ENCODE measurements at regions not wholly inside any gene's neighbourhood (a gene's known extent, or its start where the extent isn't known, plus 50 kb on each side); places are given as distances from the start of the nearest gene placed in this dataset.
"Not testable (repeated sequence)": the region's sequence is repeated elsewhere in the genome, so short reads cannot be mapped to it uniquely, and the experiment has no call there.

GRCh38 chr9:27828908-27829307 lies 255.6 kb upstream of the C9orf72 start:
- intact Hi-C loops (cut with DNase I): no loop called here
- Histone ChIP-seq H3K4me3 (no peak overlapping the region), H3K27ac (no peak overlapping the region), H3K4me1 (no peaks in the 10 kb centered on the region), H3K9me3 (no peaks in the 10 kb centered on the region), H3K27me3 (no peaks in the 10 kb centered on the region), H3K36me3 (no peaks in the 10 kb centered on the region)
- no peak for DNase-seq
- TF ChIP-seq CTCF (IDR thresholded peaks at IDR 0.05) (no peak), POLR2A (IDR thresholded peaks at IDR 0.05) (no peak)
- ATAC-seq: no peak
- 56 to 80% (median 70%) methylated on average over 4 of the region's 4 CpGs for WGBS, 4 donors

- intact Hi-C loops (cut with DNase I): loop anchor here in 1 of 10 donors (10.0 kb wide), 1 partner anchor 55 kb away; no protein-coding TSS in a partner anchor
- DNase-seq: no peak
- H3K27ac ChIP-seq: no peak overlapping the region
- no peak for TF ChIP-seq CTCF (IDR thresholded peaks at IDR 0.05)
- no peak for TF ChIP-seq POLR2A (IDR thresholded peaks at IDR 0.05)
- 64 to 86% (median 76%) methylated on average over 1 of the region's 1 CpG for WGBS, 4 donors
- ATAC-seq: no peak
- no peak overlapping the region for H3K4me3 ChIP-seq
- H3K36me3 ChIP-seq: no peaks in the 10 kb centered on the region
- H3K27me3 ChIP-seq: no peaks in the 10 kb centered on the region
- H3K4me1 ChIP-seq: no peaks in the 10 kb centered on the region
- no peaks in the 10 kb centered on the region for H3K9me3 ChIP-seq
These were observed 256.3 kb upstream of the C9orf72 start for GRCh38 chr9:27829621-27830020.

GRCh38 chr9:27832108-27832507 lies 258.8 kb upstream of the C9orf72 start:
- not testable (repeated sequence) for H3K27me3 ChIP-seq, H3K4me3 ChIP-seq, DNase-seq, ATAC-seq, H3K9me3 ChIP-seq, H3K36me3 ChIP-seq, H3K4me1 ChIP-seq, H3K27ac ChIP-seq
- 75 to 78% (median 77%) methylated on average over 3 of the region's 3 CpGs for WGBS, 4 donors
- intact Hi-C loops (cut with DNase I): loop anchor here in 1 of 10 donors (10.0 kb wide), 1 partner anchor 53 kb away; no protein-coding TSS in a partner anchor

GRCh38 chr9:27835286-27835685 lies 262.0 kb upstream of the C9orf72 start:
- Histone ChIP-seq H3K4me1 (no peaks in the 10 kb centered on the region), H3K27me3 (no peaks in the 10 kb centered on the region), H3K27ac (no peak overlapping the region), H3K9me3 (no peaks in the 10 kb centered on the region), H3K36me3 (no peaks in the 10 kb centered on the region), H3K4me3 (no peak overlapping the region)
- intact Hi-C loops (cut with DNase I): loop anchor here in 1 of 10 donors (10.0 kb wide), 1 partner anchor 50 kb away; no protein-coding TSS in a partner anchor
- no peak for TF ChIP-seq POLR2A (IDR thresholded peaks at IDR 0.05)
- no peak for TF ChIP-seq CTCF (IDR thresholded peaks at IDR 0.05)
- no peak for DNase-seq
- WGBS, 4 donors: 64 to 79% (median 74%) methylated on average over 3 of the region's 3 CpGs
- ATAC-seq: no peak

- no peak for DNase-seq
- WGBS, 4 donors: 72 to 82% (median 78%) methylated on average over 6 of the region's 6 CpGs
These were observed 262.5 kb upstream of the C9orf72 start for GRCh38 chr9:27835746-27836145.

More at GRCh38 chr9:27835746-27836145, 262.5 kb upstream of the C9orf72 start:
- no peaks in the 10 kb centered on the region for H3K9me3 ChIP-seq
- no peak overlapping the region for H3K4me3 ChIP-seq
- no peaks in the 10 kb centered on the region for H3K27me3 ChIP-seq
- no peak overlapping the region for H3K27ac ChIP-seq
- ATAC-seq: no peak
- intact Hi-C loops (cut with DNase I): loop anchor here in 1 of 10 donors (10.0 kb wide), 1 partner anchor 49 kb away; no protein-coding TSS in a partner anchor
- H3K36me3 ChIP-seq: no peaks in the 10 kb centered on the region
- TF ChIP-seq CTCF (IDR thresholded peaks at IDR 0.05): no peak
- H3K4me1 ChIP-seq: no peaks in the 10 kb centered on the region
